Upper lobe of right lung (tissue), 1 donor: ENCODE measurements at regions not wholly inside any gene's neighbourhood (a gene's known extent, or its start where the extent isn't known, plus 50 kb on each side); places are given as distances from the start of the nearest gene placed in this dataset.

Experiments used
- ATAC-seq: fragments of 200-7000 bp; cut with Tn5 transposase; one replicate; pipeline ENCODE4 v1.9.1; 2020; ENCODE audit warnings: mild to moderate bottlenecking, moderate library complexity
- DNase-seq: peaks from one replicate; pipeline ENCODE4 v3.0.0-alpha.2; 2020
- H3K27ac ChIP-seq: fragments of 200-600 bp; one replicate; pipeline ENCODE4 v1.8.0; 2022
- H3K27me3 ChIP-seq: fragments of 200-600 bp; one replicate; pipeline ENCODE4 v1.8.0; 2022; ENCODE audit warnings: mild to moderate bottlenecking
- H3K36me3 ChIP-seq: fragments of 200-600 bp; one replicate; pipeline ENCODE4 v1.8.0; 2022
- H3K4me1 ChIP-seq: fragments of 200-600 bp; one replicate; pipeline ENCODE4 v1.8.0; 2022
- H3K4me3 ChIP-seq: fragments of 200-600 bp; one replicate; pipeline ENCODE4 v1.8.0; 2022; ENCODE audit warnings: mild to moderate bottlenecking
- H3K9me3 ChIP-seq: fragments of 200-600 bp; one replicate; pipeline ENCODE4 v1.8.0; 2022
- CTCF ChIP-seq: fragments of 200-600 bp; IDR thresholded peaks from one replicate; pipeline ENCODE4 v1.8.0; 2022; ENCODE audit warnings: antibody characterized with exemption
- intact Hi-C: fragments of 100-400 bp; cut with DNase I; formaldehyde crosslinking; loops from one replicate; pipeline ENCODE4 v1.11.0; 2022
- donor health status: DM: no; HTN: yes; CAD: no; lungs with severe emphysema.

- ATAC-seq (no peak), DNase-seq (no peak)
- Histone ChIP-seq H3K27me3 (no peaks in the 10 kb centered on the region), H3K4me1 (no peaks in the 10 kb centered on the region), H3K27ac (no peak overlapping the region), H3K4me3 (no peak overlapping the region), H3K9me3 (no peaks in the 10 kb centered on the region), H3K36me3 (no peaks in the 10 kb centered on the region)
- TF ChIP-seq CTCF = no peak
- intact Hi-C loops = no loop called here
These were observed 406.2 kb downstream of the MFSD1 start for GRCh38 chr3:159208050-159208449.

- intact Hi-C loops = no loop called here
- Histone ChIP-seq H3K4me3 (no peak overlapping the region), H3K27me3 (no peaks in the 10 kb centered on the region), H3K9me3 (no peaks in the 10 kb centered on the region), H3K4me1 (no peaks in the 10 kb centered on the region), H3K27ac (no peak overlapping the region), H3K36me3 (no peaks in the 10 kb centered on the region)
- DNase-seq (no peak), ATAC-seq (no peak)
- TF ChIP-seq CTCF = no peak
These were observed 407.6 kb downstream of the MFSD1 start for GRCh38 chr3:159209459-159209858.

GRCh38 chr3:159210336-159210735 is 408.5 kb downstream of the MFSD1 start:
- H3K27me3 ChIP-seq = no peaks in the 10 kb centered on the region
- DNase-seq (no peak), ATAC-seq (no peak)
- no peak for TF ChIP-seq CTCF
- no peaks in the 10 kb centered on the region for H3K36me3 ChIP-seq
- H3K4me3 ChIP-seq = no peak overlapping the region
- no peaks in the 10 kb centered on the region for H3K4me1 ChIP-seq
- intact Hi-C loops = no loop called here
- H3K9me3 ChIP-seq = no peaks in the 10 kb centered on the region
- no peak overlapping the region for H3K27ac ChIP-seq

GRCh38 chr3:159216311-159216710 is 414.5 kb downstream of the MFSD1 start:
- no peak for DNase-seq
- ATAC-seq = no peak
- no peak overlapping the region for H3K4me3 ChIP-seq
- no peaks in the 10 kb centered on the region for H3K4me1 ChIP-seq
- no peaks in the 10 kb centered on the region for H3K9me3 ChIP-seq
- H3K27ac ChIP-seq = no peak overlapping the region
- H3K36me3 ChIP-seq = no peaks in the 10 kb centered on the region
- intact Hi-C loops = no loop called here
- no peaks in the 10 kb centered on the region for H3K27me3 ChIP-seq
- no peak for TF ChIP-seq CTCF

- intact Hi-C loops = no loop called here
- Histone ChIP-seq H3K27ac (no peak overlapping the region), H3K27me3 (peaks cover 5% of the 10 kb centered on the region), H3K36me3 (no peaks in the 10 kb centered on the region), H3K4me1 (no peaks in the 10 kb centered on the region), H3K9me3 (no peaks in the 10 kb centered on the region), H3K4me3 (no peak overlapping the region)
- DNase-seq (no peak), ATAC-seq (no peak)
- no peak for TF ChIP-seq CTCF
These were observed 417.4 kb downstream of the MFSD1 start for GRCh38 chr3:159219231-159219630.

GRCh38 chr3:159221335-159221734 is 419.5 kb downstream of the MFSD1 start:
- Histone ChIP-seq H3K9me3 (no peaks in the 10 kb centered on the region), H3K27ac (no peak overlapping the region), H3K4me1 (no peaks in the 10 kb centered on the region), H3K27me3 (peaks cover 5% of the 10 kb centered on the region), H3K4me3 (no peak overlapping the region), H3K36me3 (no peaks in the 10 kb centered on the region)
- intact Hi-C loops = no loop called here
- no peak for TF ChIP-seq CTCF
- DNase-seq (no peak), ATAC-seq (no peak)
